PC-9 (cell line): ENCODE measurements at regions not wholly inside any gene's neighbourhood (a gene's known extent, or its start where the extent isn't known, plus 50 kb on each side); places are given as distances from the start of the nearest gene placed in this dataset.

Experiments
- BruUV-seq: library from RNA; stranded (reverse); fragments of 400-500 nt; replicated peaks from 2 replicates; lab custom pipeline; 2021; lab: Mats Ljungman, UMichigan
- CTCF ChIA-PET: fragments of 300-600 bp; sonication (Branson Sonifier 250); formaldehyde crosslinking; loops from one replicate; lab custom pipeline; 2022; ENCODE audit warnings: antibody characterized with exemption; lab: Charles Lee
- POLR2A ChIA-PET: fragments of 300-600 bp; sonication (Branson Sonifier 250); formaldehyde crosslinking; loops from one replicate; lab custom pipeline; 2022; ENCODE audit warnings: antibody characterized with exemption; ENCODE audit not compliant: unreplicated experiment; lab: Charles Lee
- DNase-seq, 2 experiments: peaks; one replicate each; pipeline versions ENCODE4 v3.0.0 to v3.0.0-alpha.2; 2015 to 2022; ENCODE audit warnings: mixed read lengths in 1 of 2
- H2AFZ ChIP-seq: fragments of 200-600 bp; sonication (generic); 2 replicates; pipeline ENCODE4 v1.8.1; 2017; ENCODE audit warnings: antibody characterized with exemption
- H3F3A ChIP-seq: fragments of 200-600 bp; sonication (generic); 2 replicates; pipeline ENCODE4 v1.8.1; 2017; ENCODE audit warnings: antibody characterized with exemption, mild to moderate bottlenecking, low read depth; ENCODE audit not compliant: insufficient read depth
- H3K27ac ChIP-seq: fragments of 200-600 bp; sonication (generic); 2 replicates; pipeline ENCODE4 v1.6.1; 2016; ENCODE audit warnings: mixed run types
- H3K27me3 ChIP-seq: fragments of 200-600 bp; sonication (generic); 2 replicates; pipeline ENCODE4 v1.6.1; 2016; ENCODE audit warnings: low read depth, mixed run types; ENCODE audit not compliant: insufficient read depth
- H3K36me3 ChIP-seq: fragments of 200-600 bp; sonication (generic); 2 replicates; pipeline ENCODE4 v1.6.1; 2016; ENCODE audit warnings: low read depth, mixed run types
- H3K4me1 ChIP-seq: fragments of 200-600 bp; sonication (generic); replicated peaks from 2 replicates; pipeline ENCODE4 v1.6.1; 2016; ENCODE audit warnings: mixed run types; ENCODE audit not compliant: insufficient read depth
- H3K4me2 ChIP-seq: fragments of 200-600 bp; sonication (generic); 2 replicates; pipeline ENCODE4 v1.6.1; 2017; ENCODE audit warnings: mixed run types
- H3K4me3 ChIP-seq: fragments of 200-600 bp; sonication (generic); 2 replicates; pipeline ENCODE4 v1.6.1; 2016; ENCODE audit warnings: mixed run types
- H3K79me2 ChIP-seq: fragments of 200-600 bp; sonication (generic); 2 replicates; pipeline ENCODE4 v1.6.1; 2017; ENCODE audit warnings: low read depth, mixed run types
- H3K9me2 ChIP-seq: fragments of 200-600 bp; sonication (generic); 2 replicates; pipeline ENCODE4 v1.8.1; 2017; ENCODE audit warnings: mild to moderate bottlenecking; ENCODE audit not compliant: insufficient read depth
- H3K9me3 ChIP-seq: fragments of 200-600 bp; sonication (generic); 2 replicates; pipeline ENCODE4 v1.8.1; 2016; ENCODE audit warnings: low read depth; ENCODE audit not compliant: insufficient read depth
- H4K20me1 ChIP-seq: fragments of 200-600 bp; sonication (generic); 2 replicates; pipeline ENCODE4 v1.8.1; 2017; ENCODE audit not compliant: insufficient read depth
- CTCF ChIP-seq: fragments of 200-600 bp; sonication (generic); conservative IDR thresholded peaks from 2 replicates; pipeline ENCODE4 v1.6.1; 2017; ENCODE audit warnings: mixed run types, antibody characterized with exemption, mild to moderate bottlenecking, moderate library complexity
- EZH2 ChIP-seq: fragments of 200-600 bp; sonication (generic); IDR thresholded peaks from 2 replicates; pipeline ENCODE4 v1.8.0; 2017; ENCODE audit warnings: antibody characterized with exemption, low read depth
- intact Hi-C: fragments of 100-400 bp; cut with micrococcal nuclease; formaldehyde crosslinking; loops from one replicate; pipeline ENCODE4 v1.10.0; 2022; ENCODE audit not compliant: unreplicated experiment

GRCh38 chr11:127288926-127289325 lies 288.4 kb upstream of the KIRREL3 start:
- Histone ChIP-seq H3K9me3 (no peaks in the 10 kb centered on the region), H3K9me2 (no peaks in the 10 kb centered on the region), H3K27ac (no peak overlapping the region), H3K27me3 (no peaks in the 10 kb centered on the region), H2AFZ (no peak overlapping the region), H3K36me3 (no peaks in the 10 kb centered on the region), H3K79me2 (no peaks in the 10 kb centered on the region), H3K4me3 (no peak overlapping the region), H4K20me1 (no peaks in the 10 kb centered on the region), H3F3A (no peaks in the 10 kb centered on the region), H3K4me1 (no peaks in the 10 kb centered on the region), H3K4me2 (no peak overlapping the region)
- intact Hi-C loops: no loop called here
- no TSS peak for BruUV-seq
- CTCF ChIA-PET: no interaction called here
- no peak for DNase-seq
- POLR2A ChIA-PET: no interaction called here
- no peak for TF ChIP-seq EZH2
- TF ChIP-seq CTCF: no peak

- BruUV-seq: no TSS peak
- H3F3A ChIP-seq: no peaks in the 10 kb centered on the region
- TF ChIP-seq CTCF (no peak), EZH2 (no peak)
- no peaks in the 10 kb centered on the region for H3K4me1 ChIP-seq
- no peaks in the 10 kb centered on the region for H3K27me3 ChIP-seq
- ChIA-PET CTCF (no interaction called here), POLR2A (no interaction called here)
- no peaks in the 10 kb centered on the region for H3K36me3 ChIP-seq
- intact Hi-C loops: no loop called here
- no peaks in the 10 kb centered on the region for H3K9me2 ChIP-seq
- H3K4me2 ChIP-seq: no peak overlapping the region
- DNase-seq: no peak
- no peaks in the 10 kb centered on the region for H3K9me3 ChIP-seq
- no peak overlapping the region for H3K4me3 ChIP-seq
- no peaks in the 10 kb centered on the region for H3K79me2 ChIP-seq
- H4K20me1 ChIP-seq: no peaks in the 10 kb centered on the region
- no peak overlapping the region for H3K27ac ChIP-seq
- no peak overlapping the region for H2AFZ ChIP-seq
Measured at GRCh38 chr11:127281534-127281933, 281.0 kb upstream of the KIRREL3 start.

- no peak overlapping the region for H3K4me2 ChIP-seq
- no peak overlapping the region for H2AFZ ChIP-seq
- no peaks in the 10 kb centered on the region for H3K4me1 ChIP-seq
- BruUV-seq: no TSS peak
- H3K9me2 ChIP-seq: no peaks in the 10 kb centered on the region
- ChIA-PET CTCF (no interaction called here), POLR2A (no interaction called here)
- DNase-seq: no peak
- H3F3A ChIP-seq: no peaks in the 10 kb centered on the region
- H3K9me3 ChIP-seq: no peaks in the 10 kb centered on the region
- no peak overlapping the region for H3K27ac ChIP-seq
- no peaks in the 10 kb centered on the region for H3K79me2 ChIP-seq
- intact Hi-C loops: no loop called here
- no peaks in the 10 kb centered on the region for H3K27me3 ChIP-seq
- H3K36me3 ChIP-seq: no peaks in the 10 kb centered on the region
- no peaks in the 10 kb centered on the region for H4K20me1 ChIP-seq
- no peak overlapping the region for H3K4me3 ChIP-seq
- no peak for TF ChIP-seq CTCF
- TF ChIP-seq EZH2: no peak
Measured at GRCh38 chr11:127275774-127276173, 275.2 kb upstream of the KIRREL3 start.
